Bronchial epithelial cell (primary cell): ENCODE measurements at regions not wholly inside any gene's neighbourhood (a gene's known extent, or its start where the extent isn't known, plus 50 kb on each side); places are given as distances from the start of the nearest gene placed in this dataset.
A peak's percentile ranks its signal among the peaks of the same experiment; 100 is the strongest.

Source experiments
- DNase-seq: peaks from one replicate; pipeline ENCODE4 v3.0.0-alpha.2; 2010; ENCODE audit warnings: low read depth
- FAIRE-seq: peaks from 2 replicates; lab custom pipeline; 2011; peaks lifted over from hg19 to GRCh38; lab: Jason Lieb, UNC
- H3K27me3 ChIP-seq: 2 replicates; pipeline ENCODE4 v1.5.1; 2011; ENCODE audit warnings: low read length; ENCODE audit not compliant: control insufficient read depth, insufficient read depth
- H3K36me3 ChIP-seq: 2 replicates; pipeline ENCODE4 v1.5.1; 2011; ENCODE audit warnings: low read length; ENCODE audit not compliant: control insufficient read depth, insufficient read depth
- H3K4me3 ChIP-seq: 2 replicates; pipeline ENCODE4 v1.5.1; 2011; ENCODE audit warnings: mild to moderate bottlenecking, low read depth, low read length, control low read depth
- CTCF ChIP-seq: IDR thresholded peaks from 2 replicates; pipeline ENCODE4 v1.5.1; 2011; ENCODE audit warnings: mild to moderate bottlenecking, moderate library complexity, low read length, control low read depth, inconsistent platforms; ENCODE audit not compliant: insufficient read depth, severe bottlenecking

- Histone ChIP-seq H3K27me3 (no peaks in the 10 kb centered on the region), H3K4me3 (no peak overlapping the region), H3K36me3 (no peaks in the 10 kb centered on the region)
- peak; percentile 43 for FAIRE-seq
- TF ChIP-seq CTCF = no peak
- no peak for DNase-seq
Measured at GRCh38 chr12:23473071-23473470, 476.4 kb downstream of the SOX5 start.

DNA sequence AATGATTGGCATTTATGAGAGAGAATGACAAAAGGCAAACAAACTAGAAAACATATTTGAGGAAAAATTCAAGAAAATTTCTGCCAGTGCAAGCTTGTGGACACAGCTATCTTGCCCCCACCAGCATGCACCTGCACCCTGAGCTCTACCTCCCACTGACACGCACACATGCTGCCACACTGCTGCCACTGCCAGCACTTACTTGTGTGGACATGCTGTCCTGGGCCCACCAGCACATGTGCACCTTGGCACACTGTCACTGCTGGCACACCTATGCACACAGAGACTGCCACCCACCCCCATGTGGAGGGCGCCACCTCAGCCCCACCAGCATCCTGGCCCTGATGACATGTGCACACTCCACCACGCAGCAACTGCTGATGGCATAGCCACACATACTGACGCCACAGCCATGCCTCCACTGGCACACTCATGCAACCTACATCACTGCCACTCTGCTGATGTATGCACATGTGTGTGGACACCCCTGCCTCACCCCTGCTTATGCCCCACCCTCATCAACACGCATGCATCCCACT is 475.0 kb downstream of the SOX5 start:
- DNase-seq = no peak
- no peak for FAIRE-seq

More for the DNA sequence above, 475.0 kb downstream of the SOX5 start:
- no peak overlapping the region for H3K4me3 ChIP-seq
- H3K36me3 ChIP-seq = no peaks in the 10 kb centered on the region
- no peaks in the 10 kb centered on the region for H3K27me3 ChIP-seq
- no peak for TF ChIP-seq CTCF
